DMS153 treated with DMSO at 0.1 percent for 48 hours (cell line): ENCODE measurements at regions not wholly inside any gene's neighbourhood (a gene's known extent, or its start where the extent isn't known, plus 50 kb on each side); places are given as distances from the start of the nearest gene placed in this dataset.
A peak's percentile ranks its signal among the peaks of the same experiment; 100 is the strongest.

Experiments
- DNase-seq: peaks from one replicate; lab custom pipeline; 2025; ENCODE audit not compliant: unreplicated experiment; lab: John Stamatoyannopoulos, UW

GRCh38 chr3:22568285-22568684 is 634.8 kb upstream of the UBE2E2 start:
- no peak for DNase-seq

- DNase-seq, result no peak
Observed at GRCh38 chr3:22569570-22569969, 633.6 kb upstream of the UBE2E2 start.

- DNase-seq, result no peak
Observed at GRCh38 chr3:22581007-22581406, 622.1 kb upstream of the UBE2E2 start.

GRCh38 chr3:22582266-22582665 is 620.9 kb upstream of the UBE2E2 start:
- DNase-seq, result no peak

GRCh38 chr3:22585504-22585903 is 617.6 kb upstream of the UBE2E2 start:
- DNase-seq, result no peak

- no peak for DNase-seq
Observed at GRCh38 chr3:22585911-22586310, 617.2 kb upstream of the UBE2E2 start.

GRCh38 chr3:22587446-22587845 is 615.7 kb upstream of the UBE2E2 start:
- no peak for DNase-seq

GRCh38 chr3:22593638-22594037 is 609.5 kb upstream of the UBE2E2 start:
- peak; percentile 29 for DNase-seq

- no peak for DNase-seq
Observed at GRCh38 chr3:22594990-22595389, 608.1 kb upstream of the UBE2E2 start.

- no peak for DNase-seq
Observed at GRCh38 chr3:22606461-22606860, 596.7 kb upstream of the UBE2E2 start.

- no peak for DNase-seq
Observed at GRCh38 chr3:22606938-22607337, 596.2 kb upstream of the UBE2E2 start.

- no peak for DNase-seq
Observed at GRCh38 chr3:22608093-22608492, 595.0 kb upstream of the UBE2E2 start.

- no peak for DNase-seq
Observed at GRCh38 chr3:22608721-22609120, 594.4 kb upstream of the UBE2E2 start.

- no peak for DNase-seq
Observed at GRCh38 chr3:22609139-22609538, 594.0 kb upstream of the UBE2E2 start.

GRCh38 chr3:22612927-22613326 is 590.2 kb upstream of the UBE2E2 start:
- DNase-seq, result no peak

- DNase-seq, result no peak
Observed at GRCh38 chr3:22615790-22616189, 587.3 kb upstream of the UBE2E2 start.

- DNase-seq, result no peak
Observed at GRCh38 chr3:22617372-22617771, 585.8 kb upstream of the UBE2E2 start.

GRCh38 chr3:22620498-22620897 is 582.6 kb upstream of the UBE2E2 start:
- no peak for DNase-seq

GRCh38 chr3:22621205-22621809 is 581.8 kb upstream of the UBE2E2 start:
- DNase-seq, result no peak

- DNase-seq, result no peak
Observed at GRCh38 chr3:22627993-22628499, 575.1 kb upstream of the UBE2E2 start.

GRCh38 chr3:22632536-22632935 is 570.6 kb upstream of the UBE2E2 start:
- no peak for DNase-seq

- no peak for DNase-seq
Observed at GRCh38 chr3:22634433-22634832, 568.7 kb upstream of the UBE2E2 start.
